ENCODE measurements at regions not wholly inside any gene's neighbourhood (a gene's known extent, or its start where the extent isn't known, plus 50 kb on each side); places are given as distances from the start of the nearest gene placed in this dataset.

- no peak for TF ChIP-seq EGR1 (IDR thresholded peaks at IDR 0.05)
- TF ChIP-seq EP300 (IDR thresholded peaks at IDR 0.05; ENCODE audit: borderline replicate concordance): no peak
- no peak for TF ChIP-seq TAF1 (IDR thresholded peaks at IDR 0.05; ENCODE audit: low read depth)
- TF ChIP-seq YY1 (IDR thresholded peaks at IDR 0.05; ENCODE audit: low read depth): no peak
- no peak for TF ChIP-seq USF1 (IDR thresholded peaks at IDR 0.05)
- TF ChIP-seq REST (IDR thresholded peaks at IDR 0.05; ENCODE audit: low read depth): no peak
- no peak for TF ChIP-seq FOXM1 (IDR thresholded peaks at IDR 0.05; ENCODE audit: borderline replicate concordance, low read depth)
- TF ChIP-seq TEAD4 (IDR thresholded peaks at IDR 0.05): no peak
- TF ChIP-seq, protein P1, sequence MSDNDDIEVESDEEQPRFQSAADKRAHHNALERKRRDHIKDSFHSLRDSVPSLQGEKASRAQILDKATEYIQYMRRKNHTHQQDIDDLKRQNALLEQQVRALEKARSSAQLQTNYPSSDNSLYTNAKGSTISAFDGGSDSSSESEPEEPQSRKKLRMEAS (IDR thresholded peaks at IDR 0.05): no peak
- TF ChIP-seq RAD21 (IDR thresholded peaks at IDR 0.05; ENCODE audit: low read depth): no peak
- no peak for TF ChIP-seq CEBPB (IDR thresholded peaks at IDR 0.05)
- TF ChIP-seq NFIC (IDR thresholded peaks at IDR 0.05): no peak
- no peak for TF ChIP-seq ZBTB7A (IDR thresholded peaks at IDR 0.05; ENCODE audit: low read depth)
- TF ChIP-seq CREB1 (IDR thresholded peaks at IDR 0.05; ENCODE audit: low read depth): no peak
Observed at GRCh38 chr21:26782331-26782730, 62.9 kb downstream of the ADAMTS1 start.
